T follicular helper cell (primary cell): ENCODE measurements at regions not wholly inside any gene's neighbourhood (a gene's known extent, or its start where the extent isn't known, plus 50 kb on each side); places are given as distances from the start of the nearest gene placed in this dataset.

Source experiments
- DNase-seq: peaks from one replicate; pipeline ENCODE4 v3.0.0-alpha.2; 2020; ENCODE audit warnings: low read depth

GRCh38 chr18:41043876-41044275, 911.2 kb upstream of the PIK3C3 start:
- DNase-seq = no peak

DNA sequence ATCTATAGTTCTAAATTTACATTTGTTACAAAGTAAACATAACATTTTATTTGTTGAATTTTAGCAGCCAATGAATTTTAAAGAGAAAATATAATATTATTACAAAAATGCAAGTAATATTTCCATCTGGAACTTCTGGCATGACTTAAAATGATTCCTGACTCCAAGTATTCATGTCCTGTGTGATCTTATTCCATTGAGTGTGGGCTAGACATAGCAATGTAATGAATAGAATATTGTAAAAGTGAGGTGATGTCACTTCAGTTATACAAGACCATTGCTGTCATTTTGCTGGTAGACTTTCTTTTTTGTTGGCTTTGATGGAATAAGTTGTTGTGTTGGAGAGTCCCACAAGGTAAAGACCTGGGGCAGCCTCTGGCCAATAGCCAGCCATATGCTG, 912.2 kb upstream of the PIK3C3 start:
- DNase-seq = no peak

DNA sequence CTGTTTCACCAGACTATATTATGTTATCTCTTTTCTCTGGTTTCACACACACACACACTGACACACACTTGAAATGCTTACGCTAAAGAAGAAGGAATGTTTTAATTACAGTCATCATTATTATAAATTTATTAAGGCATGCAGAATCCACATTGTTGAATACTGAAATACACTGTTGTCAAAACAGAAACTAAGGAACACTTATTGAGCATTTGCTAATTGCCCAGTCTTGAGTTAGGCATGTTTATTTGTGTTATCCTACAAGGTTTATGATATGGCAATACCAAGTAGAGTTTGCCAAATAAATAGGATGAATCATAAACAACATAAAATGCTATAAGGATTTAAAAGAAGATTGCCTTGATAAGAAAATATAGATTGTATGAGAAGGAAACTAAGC, 917.0 kb upstream of the PIK3C3 start:
- DNase-seq = no peak

DNA sequence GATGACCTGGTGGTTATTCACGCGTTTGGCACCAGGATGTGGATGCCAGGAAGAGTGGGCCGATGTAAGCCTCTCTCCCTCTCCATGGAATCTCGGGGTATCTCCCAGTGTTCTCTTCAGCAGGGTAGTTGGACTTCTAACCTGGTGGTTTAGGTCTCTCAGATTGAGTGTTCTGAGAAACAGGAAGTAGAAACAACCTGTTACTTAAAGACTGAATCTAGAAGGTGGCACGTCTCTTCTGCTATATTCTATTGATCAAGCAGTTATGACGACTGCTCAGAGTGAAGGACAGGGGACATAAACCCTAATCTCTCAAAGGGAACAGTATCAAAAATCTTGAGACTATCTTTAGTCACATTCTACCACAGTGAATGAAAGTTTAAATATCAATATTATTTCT, 918.7 kb upstream of the PIK3C3 start:
- no peak for DNase-seq

- no peak for DNase-seq
Measured at GRCh38 chr18:41034413-41034812, 920.6 kb upstream of the PIK3C3 start.

- DNase-seq = no peak
Measured at GRCh38 chr18:41025666-41026065, 929.4 kb upstream of the PIK3C3 start.

- no peak for DNase-seq
Measured at GRCh38 chr18:41024792-41025191, 930.2 kb upstream of the PIK3C3 start.

DNA sequence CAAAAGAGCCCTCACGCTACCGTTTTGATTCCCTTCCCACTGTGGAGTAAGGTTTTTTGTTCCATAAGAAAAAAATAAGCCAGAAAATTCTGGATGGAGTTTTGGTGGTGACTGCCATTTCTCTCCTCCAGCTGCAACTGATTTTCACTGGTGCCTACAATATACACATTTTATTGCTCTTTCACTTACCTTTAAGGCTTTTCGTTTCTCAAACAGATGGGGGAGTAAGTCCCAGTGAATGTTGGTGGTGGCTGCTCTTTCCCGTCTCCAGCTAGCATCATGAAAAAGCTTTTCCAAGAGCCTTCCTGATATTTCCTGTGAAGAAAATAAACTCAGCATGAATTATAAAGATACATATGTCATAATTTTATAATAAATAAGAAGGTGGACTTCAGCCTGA, 932.5 kb upstream of the PIK3C3 start:
- no peak for DNase-seq

DNA sequence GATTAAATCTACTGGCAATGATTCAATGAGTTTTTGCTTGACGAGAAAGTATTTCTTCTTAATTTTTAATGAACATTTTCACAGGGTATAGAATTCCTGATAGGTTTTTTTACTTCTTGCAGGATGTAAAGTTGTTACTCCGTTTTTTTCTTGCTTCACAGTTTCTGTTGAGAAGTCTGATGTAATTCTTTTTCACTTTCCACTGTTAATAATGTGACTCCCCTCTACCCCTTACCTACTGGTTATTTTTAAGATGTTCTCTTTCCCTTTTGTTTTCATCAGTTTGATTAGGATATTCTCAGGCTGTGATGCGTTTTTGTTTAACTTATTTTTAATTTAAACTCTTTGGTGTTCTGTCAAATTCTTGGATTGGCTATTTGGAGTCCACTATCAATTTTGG, 933.9 kb upstream of the PIK3C3 start:
- DNase-seq = no peak

GRCh38 chr18:41012194-41012593, 942.8 kb upstream of the PIK3C3 start:
- no peak for DNase-seq

- DNase-seq = no peak
Measured at GRCh38 chr18:41009926-41010325, 945.1 kb upstream of the PIK3C3 start.

- no peak for DNase-seq
Measured at GRCh38 chr18:41004324-41004723, 950.7 kb upstream of the PIK3C3 start.

GRCh38 chr18:40995529-40995928, 959.5 kb upstream of the PIK3C3 start:
- no peak for DNase-seq

GRCh38 chr18:40993363-40993762, 961.7 kb upstream of the PIK3C3 start:
- DNase-seq = no peak

DNA sequence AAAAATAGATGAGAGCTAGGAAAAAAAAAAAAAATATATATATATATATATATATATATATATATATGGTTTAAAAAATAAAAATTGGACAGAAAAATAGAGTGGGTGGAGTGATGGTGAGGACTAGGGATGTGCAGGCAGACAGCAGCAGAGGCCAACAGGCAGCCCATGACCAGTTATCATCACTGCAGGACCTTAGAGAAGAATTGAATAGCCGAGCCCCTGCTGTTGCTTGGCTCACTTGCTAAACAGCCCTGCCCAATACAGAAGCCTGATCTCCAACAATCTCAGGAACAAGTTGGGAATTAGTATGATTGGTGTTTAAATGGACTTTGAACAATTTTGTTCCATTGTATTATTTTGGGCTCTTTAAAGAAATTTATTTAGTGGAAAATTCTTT, 967.5 kb upstream of the PIK3C3 start:
- no peak for DNase-seq

DNA sequence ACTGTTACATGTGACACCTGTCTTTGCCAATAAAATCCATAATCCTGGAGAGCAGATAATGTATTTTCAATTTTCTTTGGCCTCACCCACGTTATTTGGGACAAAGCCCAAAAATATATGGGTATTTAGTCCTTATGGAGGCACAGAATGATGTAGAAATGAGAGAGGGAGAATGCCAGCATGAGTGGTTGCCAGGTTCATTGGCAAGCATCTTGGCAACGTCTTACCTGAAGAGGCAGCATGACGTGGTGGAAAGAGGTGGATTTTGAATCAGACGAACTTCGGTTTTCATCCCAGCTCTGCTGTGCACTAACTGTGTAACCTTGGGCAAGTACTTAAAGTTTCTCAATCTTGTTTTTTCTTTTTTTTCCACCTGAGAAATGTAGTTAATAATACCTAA, 969.6 kb upstream of the PIK3C3 start:
- no peak for DNase-seq

GRCh38 chr18:40984856-40985255, 970.2 kb upstream of the PIK3C3 start:
- DNase-seq = no peak

DNA sequence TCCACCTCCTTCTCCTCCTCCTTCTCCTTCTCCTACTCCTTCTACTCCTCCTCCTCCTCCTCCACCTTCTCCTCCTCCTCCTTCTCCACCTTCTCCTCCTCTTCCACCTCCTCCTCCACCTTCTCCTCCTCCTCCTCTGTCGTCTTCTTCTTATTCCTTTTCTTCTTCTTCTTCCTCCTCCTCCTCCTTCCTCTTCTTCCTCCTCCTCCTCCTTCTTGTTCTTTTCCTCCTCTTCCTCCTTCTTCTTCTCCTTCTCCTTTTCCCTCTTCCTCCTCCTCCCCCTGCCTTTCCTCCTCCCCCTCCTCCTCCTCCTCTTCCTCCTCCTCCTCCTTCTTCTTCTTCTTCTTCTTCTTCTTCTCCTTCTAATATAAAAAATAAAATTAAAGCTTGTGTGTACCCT, 971.2 kb upstream of the PIK3C3 start:
- no peak for DNase-seq

DNA sequence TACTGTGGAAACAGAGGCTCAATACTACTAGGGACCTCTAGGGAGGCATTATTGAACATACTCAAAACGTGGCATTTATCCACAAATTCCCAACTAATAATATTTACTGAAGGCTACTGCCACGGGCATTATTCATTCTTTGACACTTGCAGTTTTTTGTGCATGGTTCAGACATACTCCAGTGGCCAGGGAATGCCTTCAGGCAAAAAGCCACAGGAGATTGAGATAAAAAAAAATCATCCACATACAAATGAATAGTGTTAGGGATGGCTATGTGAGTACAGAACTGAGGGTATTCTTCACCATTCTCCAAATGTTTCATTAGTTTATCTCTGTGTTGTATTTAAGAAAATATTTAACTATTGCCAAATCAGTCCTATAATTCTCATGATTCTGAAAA, 974.9 kb upstream of the PIK3C3 start:
- DNase-seq = no peak

- DNase-seq = no peak
Measured at GRCh38 chr18:40976050-40976449, 979.0 kb upstream of the PIK3C3 start.

- DNase-seq = no peak
Measured at GRCh38 chr18:40974448-40974847, 980.6 kb upstream of the PIK3C3 start.

DNA sequence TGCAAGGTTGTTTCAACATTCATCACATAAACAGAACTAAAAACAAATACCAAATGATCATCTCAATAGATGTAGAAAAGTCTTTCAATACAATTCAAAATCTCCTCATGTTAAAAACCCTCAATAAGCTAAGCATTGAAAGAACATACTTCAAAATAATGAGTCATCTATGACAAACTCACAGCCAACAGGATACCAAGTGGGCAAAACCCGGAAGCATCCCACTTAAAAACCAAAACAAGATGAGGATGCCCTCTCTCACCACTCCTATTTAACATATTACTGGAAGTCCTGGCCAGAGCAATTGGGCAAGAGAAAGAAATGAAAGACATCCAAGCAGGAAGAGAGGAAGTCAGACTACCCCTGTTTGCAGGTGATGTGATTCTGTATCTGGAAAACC, 992.2 kb upstream of the PIK3C3 start:
- DNase-seq = no peak

GRCh38 chr18:40957533-40958070, 997.4 kb upstream of the PIK3C3 start:
- DNase-seq = no peak

DNA sequence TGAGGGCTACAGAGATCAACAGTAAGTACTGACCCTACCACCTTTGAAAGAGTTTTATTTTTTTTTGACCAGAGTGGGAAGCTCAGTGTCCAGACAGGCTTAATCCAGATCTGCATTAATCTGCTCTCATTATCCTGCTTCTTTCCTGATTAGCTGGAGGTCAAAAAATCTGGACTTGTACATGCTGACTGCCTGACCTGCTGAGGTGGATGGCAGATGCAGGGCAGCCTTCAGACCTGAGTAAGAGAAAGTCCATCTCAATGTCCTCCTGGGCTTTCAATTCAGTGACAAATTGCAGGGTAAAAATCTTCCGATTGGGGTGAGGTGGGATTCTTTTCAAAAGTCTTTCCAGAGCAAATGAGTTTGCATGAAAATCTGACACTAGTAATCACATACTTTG, 998.8 kb upstream of the PIK3C3 start:
- DNase-seq = no peak

DNA sequence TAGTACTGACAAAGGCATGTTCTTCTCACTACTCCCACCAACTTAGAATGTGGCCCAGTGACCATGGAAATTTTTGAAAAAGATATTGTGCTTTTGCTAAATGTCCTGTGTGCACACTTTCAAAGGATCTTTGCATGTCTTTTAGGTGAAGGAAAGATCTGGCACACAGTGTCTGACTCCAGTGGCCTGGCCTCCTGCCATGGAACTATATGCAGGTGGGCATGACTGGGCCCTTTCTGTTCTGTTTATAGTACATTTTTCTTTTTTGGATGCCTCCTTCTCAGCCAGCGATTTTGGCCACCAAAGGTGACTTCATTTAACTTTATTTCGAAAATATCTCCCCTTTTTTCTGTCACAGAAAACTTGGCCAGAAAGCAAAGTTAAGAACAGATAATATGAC, 999.7 kb upstream of the PIK3C3 start:
- DNase-seq = no peak
